K562 (cell line): ENCODE measurements at regions not wholly inside any gene's neighbourhood (a gene's known extent, or its start where the extent isn't known, plus 50 kb on each side); places are given as distances from the start of the nearest gene placed in this dataset.

Experiments
- ATAC-seq: fragments of 200-7000 bp; cut with Tn5 transposase; 3 replicates; pipeline ENCODE4 v1.9.1; 2020; ENCODE audit warnings: moderate library complexity
- BruUV-seq: library from RNA; stranded (reverse); fragments of 400-500 nt; replicated peaks from 2 replicates; lab custom pipeline; 2021; lab: Mats Ljungman, UMichigan
- CTCF ChIA-PET: fragments of 300-600 bp; formaldehyde crosslinking; extraction: SDS; loops from one replicate; lab custom pipeline; 2021; ENCODE audit warnings: low intra/inter-chr PET ratio; lab: Yijun Ruan, JAX
- POLR2A ChIA-PET: fragments of 300-600, 350-650 bp; sonication (Branson Sonifier 250); formaldehyde crosslinking; extraction: SDS; loops from one replicate; lab custom pipeline; 2021; ENCODE audit warnings: antibody characterized with exemption, inconsistent platforms; lab: Yijun Ruan, JAX
- DNase-seq, 4 experiments: peaks; one replicate each; pipeline versions ENCODE4 v3.0.0 to v3.0.0-alpha.2; 2011 to 2018; ENCODE audit warnings: low spot score in 3 of 4, mixed read lengths in 3 of 4; ENCODE audit errors: extremely low read depth in 1 of 4
- FAIRE-seq: peaks from 2 replicates; lab custom pipeline; 2011; peaks lifted over from hg19 to GRCh38; lab: Jason Lieb, UNC
- H2AFZ ChIP-seq: 2 replicates; pipeline ENCODE4 v1.6.0; 2011; ENCODE audit warnings: low read depth, low read length, control low read depth, inconsistent platforms
- H3K27ac ChIP-seq: fragments of 200-600 bp; 3 replicates; pipeline ENCODE4 v1.8.0; 2011; ENCODE audit warnings: low read depth, mild to moderate bottlenecking, control low read depth, inconsistent platforms, low read length, moderate library complexity, mixed read lengths; ENCODE audit errors: extremely low read depth
- H3K27me3 ChIP-seq, 2 experiments: fragments of 300-600 bp in 1 of 2; 2 replicates in 1 of 2; 3 replicates in 1 of 2; pipeline versions ENCODE4 v1.6.0 to v1.8.0; 2011; ENCODE audit warnings: inconsistent platforms in 2 of 2, low read length in 2 of 2, mild to moderate bottlenecking in 1 of 2, mixed read lengths in 1 of 2, moderate library complexity in 1 of 2; ENCODE audit not compliant: control insufficient read depth in 2 of 2, insufficient read depth in 2 of 2
- H3K36me3 ChIP-seq: fragments of 300-600 bp; 3 replicates; pipeline ENCODE4 v1.8.0; 2011; ENCODE audit warnings: mild to moderate bottlenecking, low read length, inconsistent platforms; ENCODE audit not compliant: control insufficient read depth, insufficient read depth
- H3K4me1 ChIP-seq, 2 experiments: fragments of 200-600 bp in 1 of 2; replicated peaks in 1 of 2; 2 replicates in 1 of 2; 3 replicates in 1 of 2; pipeline versions ENCODE4 v1.5.1 to v1.8.0; 2011; ENCODE audit warnings: inconsistent platforms in 2 of 2, low read length in 2 of 2, mild to moderate bottlenecking in 1 of 2, mixed read lengths in 1 of 2, moderate library complexity in 1 of 2; ENCODE audit not compliant: control insufficient read depth in 2 of 2, insufficient read depth in 2 of 2
- H3K4me2 ChIP-seq: 2 replicates; pipeline ENCODE4 v1.6.1; 2011; ENCODE audit warnings: low read length, control low read depth, inconsistent platforms, mixed read lengths; ENCODE audit not compliant: insufficient read depth
- H3K4me3 ChIP-seq: fragments of 200-600 bp; sonication (generic), shearing (Covaris generic); 2 replicates; pipeline ENCODE4 v1.5.1; 2016; ENCODE audit warnings: control low read depth, inconsistent platforms
- H3K79me2 ChIP-seq: fragments of 200-600 bp; 3 replicates; pipeline ENCODE4 v1.8.0; 2011; ENCODE audit warnings: low read length, inconsistent platforms; ENCODE audit not compliant: control insufficient read depth, insufficient read depth
- H3K9ac ChIP-seq, 2 experiments: 2 replicates each; pipeline versions ENCODE4 v1.6.0 to v1.6.1; 2011; ENCODE audit warnings: low read depth in 2 of 2, low read length in 2 of 2, control low read depth in 1 of 2, inconsistent platforms in 1 of 2, mild to moderate bottlenecking in 1 of 2, mixed read lengths in 1 of 2; ENCODE audit not compliant: insufficient read depth in 1 of 2
- H3K9me1 ChIP-seq: one replicate; pipeline ENCODE4 v1.6.0; 2011; ENCODE audit warnings: inconsistent platforms, mild to moderate bottlenecking, low read length, moderate library complexity; ENCODE audit not compliant: control insufficient read depth, insufficient read depth
- H3K9me3 ChIP-seq: replicated peaks from 2 replicates; pipeline ENCODE4 v1.5.1; 2011; ENCODE audit warnings: low read depth, low read length, inconsistent platforms; ENCODE audit not compliant: control insufficient read depth, insufficient read depth
- H4K20me1 ChIP-seq: replicated peaks from 2 replicates; pipeline ENCODE4 v1.6.1; 2011; ENCODE audit warnings: low read length, inconsistent platforms, mixed read lengths; ENCODE audit not compliant: control insufficient read depth, insufficient read depth
- MAFG ChIP-seq: fragments of 450-650 bp; conservative IDR thresholded peaks from 2 replicates; pipeline ENCODE4 v1.6.1; 2016; ENCODE audit warnings: missing genetic modification characterization, missing compliant biosample characterization
- MLLT1 ChIP-seq, 2 experiments: fragments of 450-650 bp; IDR thresholded peaks; 2 replicates each; pipeline ENCODE4 v1.6.1; 2016
- NCOA2 ChIP-seq, 2 experiments: fragments of 450-650 bp; IDR thresholded peaks; 2 replicates each; pipeline ENCODE4 v1.6.1; 2018; ENCODE audit warnings: mild to moderate bottlenecking in 2 of 2, moderate library complexity in 1 of 2; ENCODE audit not compliant: partially characterized antibody in 2 of 2
- PPARD ChIP-seq: fragments of 250-450 bp; sonication (Bioruptor Pico); IDR thresholded peaks from 2 replicates; pipeline ENCODE4 v1.8.0; 2022; ENCODE audit warnings: inconsistent platforms, mild to moderate bottlenecking, moderate library complexity
- WGBS: fragments of 100-300 bp; shearing (Covaris generic); methylation state at CpG from one replicate; pipeline ENCODE4 v1.1.6; 2016; ENCODE audit warnings: low coverage, mixed read lengths; ENCODE audit not compliant: insufficient coverage; ENCODE audit errors: missing lambda C conversion rate; 5-methylcytosine and 5-hydroxymethylcytosine counted together
- in situ Hi-C: fragments of 300-500 bp; cut with MboI; formaldehyde crosslinking; loops from 4 replicates; pipeline ENCODE4 v1.15.0; 2018; ENCODE audit warnings: inconsistent platforms, mixed read lengths
- intact Hi-C: fragments of 100-400 bp; cut with micrococcal nuclease; formaldehyde crosslinking; loops from 2 replicates; pipeline ENCODE4 v1.14.2; 2022

DNA sequence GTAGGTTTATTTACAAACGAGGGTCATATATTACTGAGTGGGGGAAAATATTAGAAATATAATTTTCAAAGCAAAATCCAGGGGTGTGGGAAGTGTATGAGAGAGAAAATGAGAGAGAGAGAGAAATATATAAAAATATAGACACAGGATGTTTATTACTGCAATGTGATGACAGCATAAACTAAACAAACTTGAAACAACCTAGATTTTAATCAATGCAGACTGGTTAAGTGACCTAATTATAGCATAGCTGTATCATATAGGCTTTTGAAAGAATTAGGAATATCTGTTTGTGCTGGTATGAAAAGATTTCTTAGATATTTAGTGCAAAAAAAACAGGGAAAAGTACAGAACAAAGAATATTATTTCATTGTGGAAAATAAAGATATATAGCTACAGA, 280.5 kb downstream of the ACTL7B start:
- H3K36me3 ChIP-seq = no peaks in the 10 kb centered on the region
- no peaks in the 10 kb centered on the region for H3K4me1 ChIP-seq
- H3K9me3 ChIP-seq = no peaks in the 10 kb centered on the region
- TF ChIP-seq NCOA2 (IDR thresholded peaks at IDR 0.05; ENCODE audit: partially characterized antibody in 2 of 2) (no peak), PPARD (CRISPR knock-in tag) (no peak)
- no peaks in the 10 kb centered on the region for H3K9me1 ChIP-seq
- no peak overlapping the region for H3K9ac ChIP-seq
- WGBS = 0% methylated on average over 1 of the region's 1 CpG
- in situ Hi-C loops (no loop called here), intact Hi-C loops (no loop called here)
- no peak for FAIRE-seq
- no peaks in the 10 kb centered on the region for H4K20me1 ChIP-seq
- H3K79me2 ChIP-seq = no peaks in the 10 kb centered on the region
- H2AFZ ChIP-seq = no peak overlapping the region
- POLR2A ChIA-PET = no interaction called here
- CTCF ChIA-PET = no interaction called here
- no TSS peak for BruUV-seq
- no peaks in the 10 kb centered on the region for H3K27me3 ChIP-seq
- no peak overlapping the region for H3K4me3 ChIP-seq
- DNase-seq = no peak
- ATAC-seq = no peak
- H3K27ac ChIP-seq = no peak overlapping the region
- H3K4me2 ChIP-seq = no peak overlapping the region

DNA sequence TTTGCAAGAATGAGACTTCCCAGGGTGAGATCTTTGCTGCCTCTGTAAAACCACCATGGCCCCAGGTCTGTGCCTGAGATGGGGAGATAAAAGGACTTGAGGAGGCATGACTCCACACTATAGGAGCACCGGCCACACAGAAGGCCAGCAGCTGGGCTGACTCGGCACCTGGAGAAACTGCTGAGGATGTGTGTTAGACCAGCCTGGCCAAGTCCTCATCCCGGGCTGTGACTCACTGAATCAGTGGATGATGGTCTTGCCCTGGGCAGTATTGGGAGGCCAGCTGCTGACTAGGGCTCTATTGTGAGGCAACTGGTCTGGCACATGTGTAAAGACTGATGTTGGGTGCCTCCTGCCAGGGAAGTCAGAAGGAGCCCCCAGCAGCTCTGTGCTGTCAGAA, 286.2 kb downstream of the ACTL7B start:
- 3% methylated on average over 3 of the region's 3 CpGs for WGBS

More for the DNA sequence above, 286.2 kb downstream of the ACTL7B start:
- ChIA-PET CTCF (interaction anchor here (0.6 to 0.8 kb wide), 2 partner anchors 873 to 1424 kb away, joined by 3 read pairs; no protein-coding TSS in a partner anchor), POLR2A (no interaction called here)
- Histone ChIP-seq H3K4me1 (no peaks in the 10 kb centered on the region), H3K9ac (no peak overlapping the region), H4K20me1 (no peaks in the 10 kb centered on the region), H3K79me2 (no peaks in the 10 kb centered on the region), H3K4me2 (no peak overlapping the region), H3K36me3 (no peaks in the 10 kb centered on the region), H3K4me3 (no peak overlapping the region), H2AFZ (no peak overlapping the region), H3K27ac (no peak overlapping the region), H3K9me3 (no peaks in the 10 kb centered on the region), H3K27me3 (no peaks in the 10 kb centered on the region), H3K9me1 (no peaks in the 10 kb centered on the region)
- FAIRE-seq = no peak
- ATAC-seq = no peak; the same call in 1 of the 3 replicates
- DNase-seq = peak in 1 of 4 experiments; percentile 8
- in situ Hi-C loops = loop anchor here (10.0 kb wide), 2 partner anchors 1095 to 1145 kb away; no protein-coding TSS in a partner anchor
- TF ChIP-seq MAFG (0 out of 2 replicates have a peak, but pooled peaks have one; percentile 7), MLLT1 (IDR thresholded peaks at IDR 0.05) (no peak)
- no TSS peak for BruUV-seq
- intact Hi-C loops = loop anchor here (5.0 to 10.0 kb wide), 2 partner anchors 193 to 285 kb away; no protein-coding TSS in a partner anchor
